K562 (cell line): ENCODE measurements at regions not wholly inside any gene's neighbourhood (a gene's known extent, or its start where the extent isn't known, plus 50 kb on each side); places are given as distances from the start of the nearest gene placed in this dataset.

Experiments
- ATAC-seq: fragments of 200-7000 bp; cut with Tn5 transposase; 3 replicates; pipeline ENCODE4 v1.9.1; 2020; ENCODE audit warnings: moderate library complexity
- BruUV-seq: library from RNA; stranded (reverse); fragments of 400-500 nt; replicated peaks from 2 replicates; lab custom pipeline; 2021; lab: Mats Ljungman, UMichigan
- CTCF ChIA-PET: fragments of 300-600 bp; formaldehyde crosslinking; extraction: SDS; loops from one replicate; lab custom pipeline; 2021; ENCODE audit warnings: low intra/inter-chr PET ratio; lab: Yijun Ruan, JAX
- POLR2A ChIA-PET: fragments of 300-600, 350-650 bp; sonication (Branson Sonifier 250); formaldehyde crosslinking; extraction: SDS; loops from one replicate; lab custom pipeline; 2021; ENCODE audit warnings: antibody characterized with exemption, inconsistent platforms; lab: Yijun Ruan, JAX
- DNase-seq, 4 experiments: peaks; one replicate each; pipeline versions ENCODE4 v3.0.0 to v3.0.0-alpha.2; 2011 to 2018; ENCODE audit warnings: low spot score in 3 of 4, mixed read lengths in 3 of 4; ENCODE audit errors: extremely low read depth in 1 of 4
- FAIRE-seq: peaks from 2 replicates; lab custom pipeline; 2011; peaks lifted over from hg19 to GRCh38; lab: Jason Lieb, UNC
- H2AFZ ChIP-seq: 2 replicates; pipeline ENCODE4 v1.6.0; 2011; ENCODE audit warnings: low read depth, low read length, control low read depth, inconsistent platforms
- H3K27ac ChIP-seq: fragments of 200-600 bp; 3 replicates; pipeline ENCODE4 v1.8.0; 2011; ENCODE audit warnings: low read depth, mild to moderate bottlenecking, control low read depth, inconsistent platforms, low read length, moderate library complexity, mixed read lengths; ENCODE audit errors: extremely low read depth
- H3K27me3 ChIP-seq, 2 experiments: fragments of 300-600 bp in 1 of 2; 2 replicates in 1 of 2; 3 replicates in 1 of 2; pipeline versions ENCODE4 v1.6.0 to v1.8.0; 2011; ENCODE audit warnings: inconsistent platforms in 2 of 2, low read length in 2 of 2, mild to moderate bottlenecking in 1 of 2, mixed read lengths in 1 of 2, moderate library complexity in 1 of 2; ENCODE audit not compliant: control insufficient read depth in 2 of 2, insufficient read depth in 2 of 2
- H3K36me3 ChIP-seq: fragments of 300-600 bp; 3 replicates; pipeline ENCODE4 v1.8.0; 2011; ENCODE audit warnings: mild to moderate bottlenecking, low read length, inconsistent platforms; ENCODE audit not compliant: control insufficient read depth, insufficient read depth
- H3K4me1 ChIP-seq, 2 experiments: fragments of 200-600 bp in 1 of 2; replicated peaks in 1 of 2; 2 replicates in 1 of 2; 3 replicates in 1 of 2; pipeline versions ENCODE4 v1.5.1 to v1.8.0; 2011; ENCODE audit warnings: inconsistent platforms in 2 of 2, low read length in 2 of 2, mild to moderate bottlenecking in 1 of 2, mixed read lengths in 1 of 2, moderate library complexity in 1 of 2; ENCODE audit not compliant: control insufficient read depth in 2 of 2, insufficient read depth in 2 of 2
- H3K4me2 ChIP-seq: 2 replicates; pipeline ENCODE4 v1.6.1; 2011; ENCODE audit warnings: low read length, control low read depth, inconsistent platforms, mixed read lengths; ENCODE audit not compliant: insufficient read depth
- H3K4me3 ChIP-seq: fragments of 200-600 bp; sonication (generic), shearing (Covaris generic); 2 replicates; pipeline ENCODE4 v1.5.1; 2016; ENCODE audit warnings: control low read depth, inconsistent platforms
- H3K79me2 ChIP-seq: fragments of 200-600 bp; 3 replicates; pipeline ENCODE4 v1.8.0; 2011; ENCODE audit warnings: low read length, inconsistent platforms; ENCODE audit not compliant: control insufficient read depth, insufficient read depth
- H3K9ac ChIP-seq, 2 experiments: 2 replicates each; pipeline versions ENCODE4 v1.6.0 to v1.6.1; 2011; ENCODE audit warnings: low read depth in 2 of 2, low read length in 2 of 2, control low read depth in 1 of 2, inconsistent platforms in 1 of 2, mild to moderate bottlenecking in 1 of 2, mixed read lengths in 1 of 2; ENCODE audit not compliant: insufficient read depth in 1 of 2
- H3K9me1 ChIP-seq: one replicate; pipeline ENCODE4 v1.6.0; 2011; ENCODE audit warnings: inconsistent platforms, mild to moderate bottlenecking, low read length, moderate library complexity; ENCODE audit not compliant: control insufficient read depth, insufficient read depth
- H3K9me3 ChIP-seq: replicated peaks from 2 replicates; pipeline ENCODE4 v1.5.1; 2011; ENCODE audit warnings: low read depth, low read length, inconsistent platforms; ENCODE audit not compliant: control insufficient read depth, insufficient read depth
- H4K20me1 ChIP-seq: replicated peaks from 2 replicates; pipeline ENCODE4 v1.6.1; 2011; ENCODE audit warnings: low read length, inconsistent platforms, mixed read lengths; ENCODE audit not compliant: control insufficient read depth, insufficient read depth
- BMI1 ChIP-seq: fragments of 150-350 bp; IDR thresholded peaks from 2 replicates; pipeline ENCODE4 v1.6.1; 2014; ENCODE audit warnings: low read length
- CGGBP1 ChIP-seq: fragments of 250-450 bp; sonication (Bioruptor Pico); IDR thresholded peaks from 2 replicates; pipeline ENCODE4 v1.9.0; 2021; ENCODE audit warnings: mild to moderate bottlenecking
- HMGN3 ChIP-seq: IDR thresholded peaks from 2 replicates; pipeline ENCODE4 v1.6.1; 2011; ENCODE audit warnings: borderline replicate concordance, low read depth, mild to moderate bottlenecking, mixed read lengths, low read length; ENCODE audit not compliant: insufficient read length; ENCODE audit errors: extremely low read depth
- HSF4 ChIP-seq: fragments of 250-450 bp; sonication (Bioruptor Pico); IDR thresholded peaks from 2 replicates; pipeline ENCODE4 v2.1.2; 2022; ENCODE audit warnings: mild to moderate bottlenecking, moderate library complexity, borderline replicate concordance
- MIER1 ChIP-seq: fragments of 450-650 bp; IDR thresholded peaks from 2 replicates; pipeline ENCODE4 v1.6.1; 2016; ENCODE audit warnings: antibody characterized with exemption, mild to moderate bottlenecking, low read depth
- NCOA6 ChIP-seq: fragments of 450-650 bp; IDR thresholded peaks from 2 replicates; pipeline ENCODE4 v1.6.1; 2017; ENCODE audit warnings: mild to moderate bottlenecking
- NFATC3 ChIP-seq: fragments of 450-650 bp; IDR thresholded peaks from 2 replicates; pipeline ENCODE4 v1.6.1; 2017; ENCODE audit warnings: mild to moderate bottlenecking
- PBX2 ChIP-seq, 2 experiments: IDR thresholded peaks in 1 of 2; conservative IDR thresholded peaks in 1 of 2; 2 replicates each; pipeline ENCODE4 v1.6.1; 2016; ENCODE audit warnings: low read depth in 2 of 2, mild to moderate bottlenecking in 1 of 2, missing compliant biosample characterization in 1 of 2, missing genetic modification characterization in 1 of 2, moderate library complexity in 1 of 2
- POLR2AphosphoS2 ChIP-seq: IDR thresholded peaks from 2 replicates; pipeline ENCODE4 v1.6.1; 2012; ENCODE audit warnings: low read length, improper control_type of control experiment
- POLR3A ChIP-seq: IDR thresholded peaks from 2 replicates; pipeline ENCODE4 v1.6.1; 2011; ENCODE audit warnings: borderline replicate concordance, mild to moderate bottlenecking, moderate library complexity; ENCODE audit not compliant: insufficient read length, insufficient read depth; ENCODE audit errors: extremely low read depth
- POU5F1 ChIP-seq: fragments of 150-350 bp; IDR thresholded peaks from 2 replicates; pipeline ENCODE4 v1.6.1; 2014; ENCODE audit warnings: borderline replicate concordance, low read length, low read depth, mild to moderate bottlenecking; ENCODE audit not compliant: partially characterized antibody
- TEAD1 ChIP-seq, 2 experiments: fragments of 450-650 bp in 1 of 2; sonication (generic) in 1 of 2; formaldehyde crosslinking; IDR thresholded peaks; 2 replicates each; pipeline versions ENCODE4 v1.4.0 to v1.8.0; 2020 to 2022; ENCODE audit warnings: mild to moderate bottlenecking in 2 of 2, missing genetic modification reagents in 1 of 2
- UBTF ChIP-seq, 2 experiments: IDR thresholded peaks; 2 replicates each; pipeline ENCODE4 v1.6.1; 2012; ENCODE audit warnings: improper control_type of control experiment in 2 of 2, low read depth in 2 of 2, low read length in 2 of 2, borderline replicate concordance in 1 of 2
- ZNF224 ChIP-seq: sonication (generic); formaldehyde crosslinking; IDR thresholded peaks from 2 replicates; pipeline ENCODE4 v1.8.0; 2022; ENCODE audit warnings: mild to moderate bottlenecking, missing genetic modification reagents
- ZNF408 ChIP-seq: fragments of 250-450 bp; sonication (Bioruptor Pico); IDR thresholded peaks from 2 replicates; pipeline ENCODE4 v1.4.0; 2020; ENCODE audit warnings: low read depth, mild to moderate bottlenecking, moderate library complexity
- WGBS: fragments of 100-300 bp; shearing (Covaris generic); methylation state at CpG from one replicate; pipeline ENCODE4 v1.1.6; 2016; ENCODE audit warnings: low coverage, mixed read lengths; ENCODE audit not compliant: insufficient coverage; ENCODE audit errors: missing lambda C conversion rate; 5-methylcytosine and 5-hydroxymethylcytosine counted together
- in situ Hi-C: fragments of 300-500 bp; cut with MboI; formaldehyde crosslinking; loops from 4 replicates; pipeline ENCODE4 v1.15.0; 2018; ENCODE audit warnings: inconsistent platforms, mixed read lengths
- intact Hi-C: fragments of 100-400 bp; cut with micrococcal nuclease; formaldehyde crosslinking; loops from 2 replicates; pipeline ENCODE4 v1.14.2; 2022

- TF ChIP-seq PBX2 (CRISPR knock-in tag; IDR thresholded peaks at IDR 0.05; ENCODE audit: low read depth) = no peak
- no peak for TF ChIP-seq PBX2 (tag; conservative IDR thresholded peaks at IDR 0.05; ENCODE audit: low read depth)
- no peak for TF ChIP-seq CGGBP1
- no peak for TF ChIP-seq NCOA6
- no peak for TF ChIP-seq POLR3A
- TF ChIP-seq ZNF408 (CRISPR knock-in tag) = no peak
- TF ChIP-seq HSF4 (CRISPR knock-in tag) = no peak
- TF ChIP-seq TEAD1 (CRISPR knock-in tag; IDR thresholded peaks at IDR 0.05) = no peak
Measured at GRCh38 chr5:92909602-92909962, 671.4 kb downstream of the NR2F1-AS1 start (continued).

GRCh38 chr5:92908952-92909601, 671.9 kb downstream of the NR2F1-AS1 start:
- no peak for FAIRE-seq
- TF ChIP-seq ZNF224 (CRISPR knock-in tag) = no peak
- no peak for TF ChIP-seq POLR2AphosphoS2
- TF ChIP-seq NFATC3 = no peak
- no peak for TF ChIP-seq MIER1
- no peak for TF ChIP-seq POU5F1
- TF ChIP-seq BMI1 = no peak
- no peak for TF ChIP-seq UBTF (IDR thresholded peaks at IDR 0.05; ENCODE audit: borderline replicate concordance in 1 of 2, low read depth in 2 of 2, low read length in 2 of 2)
- no peak for TF ChIP-seq HMGN3

More at GRCh38 chr5:92908952-92909601, 671.9 kb downstream of the NR2F1-AS1 start:
- Histone ChIP-seq H3K4me1 (no peaks in the 10 kb centered on the region), H3K9me3 (no peaks in the 10 kb centered on the region), H3K4me3 (no peak overlapping the region), H3K27ac (no peak overlapping the region), H3K9me1 (no peaks in the 10 kb centered on the region), H2AFZ (no peak overlapping the region), H3K79me2 (no peaks in the 10 kb centered on the region), H3K4me2 (no peak overlapping the region), H3K27me3 (no peaks in the 10 kb centered on the region), H3K36me3 (no peaks in the 10 kb centered on the region), H4K20me1 (no peaks in the 10 kb centered on the region), H3K9ac (no peak overlapping the region)
- 0% methylated on average over 1 of the region's 1 CpG for WGBS
- BruUV-seq = no TSS peak
- ATAC-seq = no peak
- in situ Hi-C loops = no loop called here
- POLR2A ChIA-PET = no interaction called here
- CTCF ChIA-PET = no interaction called here
- intact Hi-C loops = no loop called here
- DNase-seq = no peak
